ENCODE measurements at regions not wholly inside any gene's neighbourhood (a gene's known extent, or its start where the extent isn't known, plus 50 kb on each side); places are given as distances from the start of the nearest gene placed in this dataset.

GRCh38 chr5:159465604-159466003, 135.3 kb upstream of the IL12B start:
- WGBS, 2 donors (ENCODE audit: low coverage in 1 of 2): 85% methylated on average over 3 of the region's 3 CpGs; no CpG with 5 or more reads in 1 of the 2 donors
- Histone ChIP-seq H3K9me3 (no peaks in the 10 kb centered on the region), H3K36me3 (no peaks in the 10 kb centered on the region), H3K27ac (no peak overlapping the region), H3K4me1 (peaks cover 0 to 2% (median 0%) of the 10 kb centered on the region in 3 donors), H3K4me3 (no peak overlapping the region), H3K27me3 (no peaks in the 10 kb centered on the region)
- no peak for TF ChIP-seq CTCF (IDR thresholded peaks at IDR 0.05)
- TF ChIP-seq POLR2AphosphoS5 (IDR thresholded peaks at IDR 0.05): no peak
- TF ChIP-seq EP300 (IDR thresholded peaks at IDR 0.05): no peak
- no peak for TF ChIP-seq POLR2A (IDR thresholded peaks at IDR 0.05)
- no peak for ATAC-seq

- 84 to 100% methylated on average over 1 to 4 of the region's 5 CpGs for WGBS, 2 donors (ENCODE audit: low coverage in 1 of 2)
- H3K27me3 ChIP-seq: no peaks in the 10 kb centered on the region
- no peak for TF ChIP-seq POLR2AphosphoS5 (IDR thresholded peaks at IDR 0.05)
- TF ChIP-seq POLR2A (IDR thresholded peaks at IDR 0.05): no peak
These were observed 137.4 kb upstream of the IL12B start for GRCh38 chr5:159467666-159468065.

GRCh38 chr5:159469496-159470372, 139.4 kb upstream of the IL12B start:
- H3K36me3 ChIP-seq: no peaks in the 10 kb centered on the region
- H3K4me1 ChIP-seq: no peaks in the 10 kb centered on the region
- H3K4me3 ChIP-seq: no peak overlapping the region
- 68 to 69% methylated on average over 3 of the region's 11 CpGs for WGBS, 2 donors (ENCODE audit: low coverage in 1 of 2)
- no peak for ATAC-seq
- H3K9me3 ChIP-seq: peaks cover 0 to 7% (median 0%) of the 10 kb centered on the region in 3 donors
- TF ChIP-seq EP300 (IDR thresholded peaks at IDR 0.05) (no peak), POLR2AphosphoS5 (IDR thresholded peaks at IDR 0.05) (no peak), POLR2A (IDR thresholded peaks at IDR 0.05) (no peak), CTCF (IDR thresholded peaks at IDR 0.05) (no peak)
- H3K27me3 ChIP-seq: no peaks in the 10 kb centered on the region
- H3K27ac ChIP-seq: no peak overlapping the region

More at GRCh38 chr5:159467666-159468065, 137.4 kb upstream of the IL12B start:
- Histone ChIP-seq H3K36me3 (no peaks in the 10 kb centered on the region), H3K4me1 (no peaks in the 10 kb centered on the region), H3K9me3 (no peaks in the 10 kb centered on the region), H3K27ac (no peak overlapping the region), H3K4me3 (no peak overlapping the region)
- ATAC-seq: no peak

- H3K27me3 ChIP-seq: no peaks in the 10 kb centered on the region
- peak; percentile 50 for ATAC-seq
- WGBS, 2 donors (ENCODE audit: low coverage in 1 of 2): 76 to 80% methylated on average over 2 of the region's 2 CpGs
- no peaks in the 10 kb centered on the region for H3K4me1 ChIP-seq
- H3K36me3 ChIP-seq: no peaks in the 10 kb centered on the region
- H3K4me3 ChIP-seq: no peak overlapping the region
- TF ChIP-seq POLR2AphosphoS5 (IDR thresholded peaks at IDR 0.05) (no peak), POLR2A (IDR thresholded peaks at IDR 0.05) (no peak), EP300 (IDR thresholded peaks at IDR 0.05) (no peak), CTCF (IDR thresholded peaks at IDR 0.05) (no peak)
- H3K9me3 ChIP-seq: peaks cover 0 to 22% (median 0%) of the 10 kb centered on the region in 3 donors
- no peak overlapping the region for H3K27ac ChIP-seq
These were observed 141.6 kb upstream of the IL12B start for GRCh38 chr5:159471904-159472303.

- TF ChIP-seq POLR2AphosphoS5 (IDR thresholded peaks at IDR 0.05): no peak
- TF ChIP-seq POLR2A (IDR thresholded peaks at IDR 0.05): no peak
- TF ChIP-seq EP300 (IDR thresholded peaks at IDR 0.05): no peak
- TF ChIP-seq CTCF (IDR thresholded peaks at IDR 0.05): no peak
- no peaks in the 10 kb centered on the region for H3K36me3 ChIP-seq
- H3K27ac ChIP-seq: no peak overlapping the region
- H3K9me3 ChIP-seq: peaks cover 0 to 22% (median 0%) of the 10 kb centered on the region in 3 donors
- H3K27me3 ChIP-seq: no peaks in the 10 kb centered on the region
- no peaks in the 10 kb centered on the region for H3K4me1 ChIP-seq
- ATAC-seq: no peak
- no peak overlapping the region for H3K4me3 ChIP-seq
These were observed 144.7 kb upstream of the IL12B start for GRCh38 chr5:159475026-159475425.

All from gastroesophageal sphincter (tissue), 4 donors.